GM18498 (cell line): ENCODE measurements at regions not wholly inside any gene's neighbourhood (a gene's known extent, or its start where the extent isn't known, plus 50 kb on each side); places are given as distances from the start of the nearest gene placed in this dataset.

ENCODE experiments used
- ATAC-seq: cut with Tn5 transposase; IDR thresholded peaks from one replicate; pipeline ENCODE4 v1.9.1; 2021; ENCODE audit warnings: mild to moderate bottlenecking, moderate library complexity; ENCODE audit not compliant: unreplicated experiment

GRCh38 chr21:16071761-16072160, 342.0 kb downstream of the USP25 start:
- no peak for ATAC-seq

- no peak for ATAC-seq
Observed at GRCh38 chr21:16072221-16072620, 342.4 kb downstream of the USP25 start.

GRCh38 chr21:16072737-16073136, 343.0 kb downstream of the USP25 start:
- no peak for ATAC-seq

GRCh38 chr21:16073586-16073985, 343.8 kb downstream of the USP25 start:
- no peak for ATAC-seq

GRCh38 chr21:16074950-16075489, 345.2 kb downstream of the USP25 start:
- ATAC-seq: no peak

GRCh38 chr21:16075649-16076282, 346.0 kb downstream of the USP25 start:
- ATAC-seq: no peak

- ATAC-seq: no peak
Observed at GRCh38 chr21:16076465-16076864, 346.7 kb downstream of the USP25 start.

GRCh38 chr21:16078382-16078781, 348.6 kb downstream of the USP25 start:
- ATAC-seq: no peak

- no peak for ATAC-seq
Observed at GRCh38 chr21:16079830-16080229, 350.0 kb downstream of the USP25 start.

- ATAC-seq: no peak
Observed at GRCh38 chr21:16081304-16081703, 351.5 kb downstream of the USP25 start.

GRCh38 chr21:16082038-16082816, 352.4 kb downstream of the USP25 start:
- no peak for ATAC-seq

- ATAC-seq: no peak
Observed at GRCh38 chr21:16084776-16085364, 355.1 kb downstream of the USP25 start.

- no peak for ATAC-seq
Observed at GRCh38 chr21:16085421-16085820, 355.6 kb downstream of the USP25 start.

GRCh38 chr21:16086121-16086520, 356.3 kb downstream of the USP25 start:
- ATAC-seq: no peak

- ATAC-seq: no peak
Observed at GRCh38 chr21:16086936-16087335, 357.2 kb downstream of the USP25 start.

- no peak for ATAC-seq
Observed at GRCh38 chr21:16087523-16087922, 357.7 kb downstream of the USP25 start.

GRCh38 chr21:16088056-16088455, 358.3 kb downstream of the USP25 start:
- ATAC-seq: no peak

GRCh38 chr21:16095005-16095404, 365.2 kb downstream of the USP25 start:
- no peak for ATAC-seq

- ATAC-seq: no peak
Observed at GRCh38 chr21:16096988-16097387, 367.2 kb downstream of the USP25 start.

- ATAC-seq: no peak
Observed at GRCh38 chr21:16102113-16102512, 372.3 kb downstream of the USP25 start.

GRCh38 chr21:16108561-16109075, 378.8 kb downstream of the USP25 start:
- ATAC-seq: no peak
